Liver (tissue), 8 donors: ENCODE measurements at regions not wholly inside any gene's neighbourhood (a gene's known extent, or its start where the extent isn't known, plus 50 kb on each side); places are given as distances from the start of the nearest gene placed in this dataset.

Source experiments
- DNase-seq: peaks from one replicate; pipeline ENCODE4 v3.0.0-alpha.2; 2017; ENCODE audit warnings: low spot score
- H3K27ac ChIP-seq, 2 donors: one replicate each; pipeline ENCODE4 v1.7.0; 2013; ENCODE audit warnings: inconsistent platforms in 2 of 2, low read length in 2 of 2, control low read depth in 1 of 2, low read depth in 1 of 2, mild to moderate bottlenecking in 1 of 2
- H3K27me3 ChIP-seq, 4 donors: one replicate each; pipeline versions ENCODE4 v1.6.1 to v1.7.0; 2013; ENCODE audit warnings: low read length in 3 of 4, inconsistent platforms in 1 of 4, mild to moderate bottlenecking in 1 of 4, moderate library complexity in 1 of 4; ENCODE audit not compliant: control insufficient read depth in 4 of 4, insufficient read depth in 4 of 4
- H3K36me3 ChIP-seq, 4 donors: one replicate each; pipeline versions ENCODE4 v1.6.1 to v1.7.0; 2013; ENCODE audit warnings: low read length in 3 of 4, mild to moderate bottlenecking in 3 of 4, low read depth in 1 of 4, moderate library complexity in 1 of 4; ENCODE audit not compliant: control insufficient read depth in 4 of 4, insufficient read depth in 3 of 4
- H3K4me1 ChIP-seq, 4 donors: one replicate each; pipeline versions ENCODE4 v1.6.1 to v1.7.0; 2013; ENCODE audit warnings: low read length in 3 of 4, mild to moderate bottlenecking in 3 of 4, moderate library complexity in 1 of 4; ENCODE audit not compliant: control insufficient read depth in 4 of 4, insufficient read depth in 4 of 4
- H3K4me3 ChIP-seq, 3 donors: one replicate each; pipeline versions ENCODE4 v1.6.1 to v1.7.0; 2013; ENCODE audit warnings: low read length in 3 of 3, control low read depth in 1 of 3, low read depth in 1 of 3, mild to moderate bottlenecking in 1 of 3
- H3K9ac ChIP-seq, 2 donors: one replicate each; pipeline ENCODE4 v1.7.0; 2013; ENCODE audit warnings: low read length in 2 of 2, mild to moderate bottlenecking in 2 of 2, moderate library complexity in 2 of 2, control low read depth in 1 of 2, low read depth in 1 of 2
- H3K9me3 ChIP-seq, 4 donors: one replicate each; pipeline versions ENCODE4 v1.6.1 to v1.7.0; 2013; ENCODE audit warnings: low read length in 3 of 4; ENCODE audit not compliant: control insufficient read depth in 4 of 4
- CTCF ChIP-seq: fragments of 150-350 bp; IDR thresholded peaks from 2 replicates; pipeline ENCODE4 v1.5.1; 2017; ENCODE audit warnings: improper control_type of control experiment, low read depth, low read length; ENCODE audit not compliant: missing input control
- EGR1 ChIP-seq, 2 donors: IDR thresholded peaks; 2 replicates each; pipeline ENCODE4 v1.6.1; 2016 to 2018; ENCODE audit warnings: antibody characterized with exemption in 2 of 2, low read depth in 2 of 2
- FOXA1 ChIP-seq: IDR thresholded peaks from 2 replicates; pipeline ENCODE4 v1.6.1; 2016; ENCODE audit warnings: antibody characterized with exemption
- FOXA2 ChIP-seq: IDR thresholded peaks from 2 replicates; pipeline ENCODE4 v1.6.1; 2016; ENCODE audit warnings: antibody characterized with exemption
- GABPA ChIP-seq, 2 donors: IDR thresholded peaks in 1 of 2; conservative IDR thresholded peaks in 1 of 2; 2 replicates each; pipeline ENCODE4 v1.6.1; 2016; ENCODE audit warnings: antibody characterized with exemption in 2 of 2, mild to moderate bottlenecking in 1 of 2, moderate library complexity in 1 of 2
- HNF4A ChIP-seq, 2 donors: conservative IDR thresholded peaks; 2 replicates each; pipeline ENCODE4 v1.6.1; 2016; ENCODE audit warnings: antibody characterized with exemption in 2 of 2, mild to moderate bottlenecking in 2 of 2
- HNF4G ChIP-seq: IDR thresholded peaks from 2 replicates; pipeline ENCODE4 v1.6.1; 2016; ENCODE audit warnings: antibody characterized with exemption
- NR2F2 ChIP-seq: IDR thresholded peaks from 2 replicates; pipeline ENCODE4 v1.6.1; 2016; ENCODE audit warnings: antibody characterized with exemption
- RXRA ChIP-seq, 2 donors: IDR thresholded peaks; 2 replicates each; pipeline ENCODE4 v1.6.1; 2017 to 2018; ENCODE audit warnings: antibody characterized with exemption in 2 of 2, mild to moderate bottlenecking in 1 of 2
- SP1 ChIP-seq: IDR thresholded peaks from 2 replicates; pipeline ENCODE4 v1.6.1; 2018; ENCODE audit warnings: antibody characterized with exemption, mild to moderate bottlenecking
- TAF1 ChIP-seq: conservative IDR thresholded peaks from 2 replicates; pipeline ENCODE4 v1.6.1; 2016; ENCODE audit warnings: antibody characterized with exemption, mild to moderate bottlenecking
- ZBTB33 ChIP-seq: IDR thresholded peaks from 2 replicates; pipeline ENCODE4 v1.6.1; 2016; ENCODE audit warnings: antibody characterized with exemption
- WGBS: extraction: QIAGEN DNeasy Blood & Tissue Kit; methylation state at CpG from one replicate; pipeline ENCODE4 v1.1.7; 2013; 5-methylcytosine and 5-hydroxymethylcytosine counted together
- TF ChIP-seq, protein P1 (sequence below): IDR thresholded peaks from 2 replicates; pipeline ENCODE4 v1.6.1; 2016; ENCODE audit warnings: antibody characterized with exemption
- donor health status: healthy.
- donor health status: healthy.
- donor health status: healthy.
- donor health status: healthy.
- donor health status: healthy.

DNA sequence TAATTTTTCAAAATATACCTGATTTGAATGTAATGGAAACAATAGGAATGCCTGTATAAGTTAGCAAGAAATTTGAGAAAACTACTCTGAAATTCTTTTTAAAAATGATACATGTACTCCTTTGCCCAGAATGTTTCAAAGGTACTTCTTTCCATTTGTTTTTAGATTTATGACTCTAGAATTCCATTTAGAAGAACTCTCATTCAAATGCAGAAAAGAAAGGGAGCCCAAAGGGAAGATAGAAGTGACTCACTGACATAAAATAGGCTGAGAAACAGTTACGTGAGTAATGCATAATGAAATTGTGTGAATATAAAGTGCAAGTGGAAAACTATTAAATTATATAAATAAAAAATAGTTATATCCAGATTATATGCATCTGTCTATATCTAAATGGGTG is 926.3 kb downstream of the TAF11L14 start:
- no peak for DNase-seq
- no peak overlapping the region for H3K27ac ChIP-seq
- no peak overlapping the region for H3K9ac ChIP-seq
- H3K36me3 ChIP-seq = no peaks in the 10 kb centered on the region
- H3K9me3 ChIP-seq = no peaks in the 10 kb centered on the region
- H3K27me3 ChIP-seq = no peaks in the 10 kb centered on the region
- H3K4me1 ChIP-seq = no peaks in the 10 kb centered on the region
- 91% methylated on average over 1 of the region's 1 CpG for WGBS
- no peak for TF ChIP-seq NR2F2
- no peak for TF ChIP-seq HNF4G
- TF ChIP-seq CTCF = no peak
- no peak for TF ChIP-seq SP1
- no peak for TF ChIP-seq HNF4A (conservative IDR thresholded peaks at IDR 0.05)
- TF ChIP-seq RXRA (IDR thresholded peaks at IDR 0.05) = no peak
- H3K4me3 ChIP-seq = no peak overlapping the region

- H3K27ac ChIP-seq = no peak overlapping the region
- TF ChIP-seq GABPA (IDR thresholded peaks at IDR 0.05 in 1 of 2, conservative IDR thresholded peaks at IDR 0.05 in 1 of 2) (no peak), ZBTB33 (no peak), RXRA (IDR thresholded peaks at IDR 0.05) (no peak), EGR1 (IDR thresholded peaks at IDR 0.05; ENCODE audit: low read depth in 2 of 2) (no peak), HNF4G (no peak)
- TF ChIP-seq, protein P1, sequence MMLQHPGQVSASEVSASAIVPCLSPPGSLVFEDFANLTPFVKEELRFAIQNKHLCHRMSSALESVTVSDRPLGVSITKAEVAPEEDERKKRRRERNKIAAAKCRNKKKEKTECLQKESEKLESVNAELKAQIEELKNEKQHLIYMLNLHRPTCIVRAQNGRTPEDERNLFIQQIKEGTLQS = no peak
- no peak overlapping the region for H3K9ac ChIP-seq
- H3K4me1 ChIP-seq = no peaks in the 10 kb centered on the region
- H3K9me3 ChIP-seq = no peaks in the 10 kb centered on the region
- no peaks in the 10 kb centered on the region for H3K36me3 ChIP-seq
- 72% methylated on average over 2 of the region's 2 CpGs for WGBS
- DNase-seq = no peak
- no peaks in the 10 kb centered on the region for H3K27me3 ChIP-seq
- no peak overlapping the region for H3K4me3 ChIP-seq
These were observed 929.6 kb downstream of the TAF11L14 start for GRCh38 chr5:18563853-18564252.

DNA sequence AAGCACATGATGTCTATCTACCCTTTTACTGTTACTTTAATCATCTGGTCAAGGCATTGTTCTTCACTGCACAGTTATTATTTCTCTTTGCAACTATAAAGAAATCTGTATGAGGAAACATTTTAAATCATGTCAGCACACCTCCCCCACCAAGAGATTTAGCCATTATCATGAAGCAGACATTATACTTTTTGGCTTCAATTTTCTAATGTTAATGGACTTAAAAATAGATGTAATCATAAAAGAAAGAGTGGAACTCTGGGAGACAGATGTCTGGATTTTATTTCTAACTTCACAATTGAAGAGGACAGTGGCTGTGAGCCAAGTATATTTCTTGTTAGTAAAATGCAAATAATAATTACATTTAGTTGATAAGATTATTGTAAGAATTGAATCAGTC is 932.4 kb downstream of the TAF11L14 start:
- Histone ChIP-seq H3K9ac (no peak overlapping the region), H3K9me3 (no peaks in the 10 kb centered on the region), H3K4me1 (no peaks in the 10 kb centered on the region), H3K27ac (no peak overlapping the region), H3K27me3 (no peaks in the 10 kb centered on the region), H3K36me3 (no peaks in the 10 kb centered on the region), H3K4me3 (no peak overlapping the region)
- DNase-seq = no peak
- TF ChIP-seq GABPA (IDR thresholded peaks at IDR 0.05 in 1 of 2, conservative IDR thresholded peaks at IDR 0.05 in 1 of 2) = no peak
- no peak for TF ChIP-seq FOXA2
- TF ChIP-seq CTCF = no peak
- no peak for TF ChIP-seq ZBTB33
- TF ChIP-seq, protein P1 = no peak
- TF ChIP-seq TAF1 = no peak
- no peak for TF ChIP-seq FOXA1
